ENCODE measurements at regions not wholly inside any gene's neighbourhood (a gene's known extent, or its start where the extent isn't known, plus 50 kb on each side); places are given as distances from the start of the nearest gene placed in this dataset.

- no peak for TF ChIP-seq CTCF (conservative IDR thresholded peaks at IDR 0.05; ENCODE audit: low read length)
- TF ChIP-seq EZH2phosphoT487 (IDR thresholded peaks at IDR 0.05; ENCODE audit: borderline replicate concordance) = no peak
Observed at GRCh38 chr4:132660181-132660580, 488.9 kb upstream of the PCDH10 start.

Measured in Loucy (cell line).